Muscle layer of duodenum (tissue), 2 donors: ENCODE measurements at regions not wholly inside any gene's neighbourhood (a gene's known extent, or its start where the extent isn't known, plus 50 kb on each side); places are given as distances from the start of the nearest gene placed in this dataset.

ENCODE experiments used
- H3K27ac ChIP-seq: one replicate; pipeline ENCODE4 v1.7.0; 2013; ENCODE audit warnings: mild to moderate bottlenecking, low read length
- H3K27me3 ChIP-seq: one replicate; pipeline ENCODE4 v1.7.0; 2013; ENCODE audit warnings: low read depth, mild to moderate bottlenecking, control low read depth, low read length
- H3K36me3 ChIP-seq, 2 donors: one replicate each; pipeline ENCODE4 v1.7.0; 2013; ENCODE audit warnings: low read length in 2 of 2, control low read depth in 1 of 2, mild to moderate bottlenecking in 1 of 2; ENCODE audit not compliant: insufficient read depth in 2 of 2, control insufficient read depth in 1 of 2
- H3K4me1 ChIP-seq, 2 donors: one replicate each; pipeline ENCODE4 v1.7.0; 2013; ENCODE audit warnings: low read length in 2 of 2, mild to moderate bottlenecking in 2 of 2, control low read depth in 1 of 2, moderate library complexity in 1 of 2; ENCODE audit not compliant: insufficient read depth in 2 of 2, control insufficient read depth in 1 of 2
- H3K4me3 ChIP-seq, 2 donors: one replicate each; pipeline ENCODE4 v1.7.0; 2013; ENCODE audit warnings: low read length in 2 of 2, low read depth in 1 of 2, mild to moderate bottlenecking in 1 of 2
- H3K9me3 ChIP-seq, 2 donors: one replicate each; pipeline ENCODE4 v1.7.0; 2013; ENCODE audit warnings: low read length in 2 of 2, control low read depth in 1 of 2, mild to moderate bottlenecking in 1 of 2; ENCODE audit not compliant: control insufficient read depth in 1 of 2
- donor health status: healthy.

DNA sequence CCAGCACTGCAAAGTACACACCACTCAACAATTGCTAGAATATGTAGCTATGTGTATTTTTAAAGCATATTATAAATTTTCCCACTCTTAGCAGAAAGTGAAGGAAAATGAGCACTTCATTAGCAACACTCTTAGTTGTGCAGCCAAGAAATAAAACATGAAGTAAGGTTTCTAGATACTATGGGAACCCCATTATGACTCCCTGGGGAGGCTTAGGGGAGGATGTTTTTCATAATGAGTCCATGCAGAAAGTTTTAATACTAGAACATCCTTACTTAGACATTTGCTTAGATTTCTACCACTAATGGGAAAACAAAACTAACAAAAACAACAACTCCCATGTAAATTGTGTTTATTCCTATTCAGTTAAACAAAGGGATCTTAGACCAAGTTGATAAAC lies 148.4 kb upstream of the HDAC9 start:
- no peaks in the 10 kb centered on the region for H3K27me3 ChIP-seq
- H3K27ac ChIP-seq = no peak overlapping the region
- H3K4me3 ChIP-seq = no peak overlapping the region
- no peaks in the 10 kb centered on the region for H3K9me3 ChIP-seq
- no peaks in the 10 kb centered on the region for H3K4me1 ChIP-seq
- H3K36me3 ChIP-seq = no peaks in the 10 kb centered on the region

DNA sequence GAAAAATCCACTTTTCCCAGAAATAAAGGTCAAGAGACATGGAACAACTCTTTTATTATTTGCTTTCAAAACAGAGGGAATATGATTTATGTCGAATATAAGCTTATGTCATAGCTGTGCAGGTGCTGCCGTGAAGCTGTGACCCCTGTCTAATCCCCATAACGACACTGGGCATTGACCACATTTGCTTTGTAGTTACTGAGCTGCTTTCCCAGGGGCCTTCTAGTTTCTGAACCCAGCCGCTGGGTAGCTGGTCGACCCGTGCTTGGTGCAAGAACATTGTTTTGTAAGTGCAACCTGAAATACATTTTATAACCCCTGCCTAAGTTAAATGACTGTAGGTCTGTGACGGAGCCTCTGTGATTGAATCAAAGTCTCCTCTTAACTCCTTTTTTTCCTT lies 144.9 kb upstream of the HDAC9 start:
- H3K4me3 ChIP-seq = no peak overlapping the region
- no peaks in the 10 kb centered on the region for H3K27me3 ChIP-seq
- H3K9me3 ChIP-seq = no peaks in the 10 kb centered on the region
- no peaks in the 10 kb centered on the region for H3K36me3 ChIP-seq
- peaks cover 0 to 3% of the 10 kb centered on the region in 2 donors for H3K4me1 ChIP-seq
- H3K27ac ChIP-seq = no peak overlapping the region

DNA sequence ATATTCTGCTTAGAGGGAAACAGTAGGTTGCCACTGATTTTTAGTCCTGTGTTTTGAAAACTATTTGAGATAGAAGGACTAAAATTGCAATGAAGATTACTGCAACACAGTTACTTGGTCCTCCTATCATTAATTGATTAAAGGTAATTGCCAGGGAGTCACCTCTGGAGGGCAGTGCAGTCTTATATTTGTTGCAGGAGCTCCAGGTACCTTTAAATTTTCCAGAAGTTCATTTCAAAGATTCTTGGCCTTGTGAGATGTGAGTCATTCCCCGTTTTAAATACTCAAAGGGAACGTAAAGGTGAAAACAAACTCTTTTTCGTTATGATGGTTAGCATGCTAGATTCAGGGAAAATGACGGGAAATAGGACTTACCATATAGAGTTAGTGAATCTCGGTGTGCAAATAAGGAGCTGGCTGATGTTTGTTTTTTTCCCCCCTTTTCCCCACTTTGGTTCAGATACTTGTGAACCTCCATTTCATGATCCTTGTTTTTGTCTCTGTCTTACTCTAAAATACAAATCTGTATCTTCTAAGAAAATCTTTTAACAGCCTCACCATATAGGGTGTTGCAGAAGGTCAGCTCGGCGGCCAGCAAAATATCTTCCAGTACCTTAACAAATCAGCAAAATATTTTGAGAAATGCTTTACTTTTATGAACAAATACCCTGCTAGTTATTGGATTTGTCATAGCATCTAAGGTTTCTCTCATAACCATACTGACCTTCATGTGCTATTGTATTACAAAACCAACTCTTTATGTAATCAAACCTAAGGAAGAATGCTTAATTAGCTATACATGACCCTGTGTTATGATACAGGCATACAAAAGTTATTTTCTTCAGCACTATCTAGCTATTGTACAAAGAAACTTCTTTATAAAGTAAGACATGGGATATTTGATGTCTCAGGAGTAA lies 143.0 kb upstream of the HDAC9 start:
- Histone ChIP-seq H3K27ac (no peak overlapping the region), H3K27me3 (no peaks in the 10 kb centered on the region)

DNA sequence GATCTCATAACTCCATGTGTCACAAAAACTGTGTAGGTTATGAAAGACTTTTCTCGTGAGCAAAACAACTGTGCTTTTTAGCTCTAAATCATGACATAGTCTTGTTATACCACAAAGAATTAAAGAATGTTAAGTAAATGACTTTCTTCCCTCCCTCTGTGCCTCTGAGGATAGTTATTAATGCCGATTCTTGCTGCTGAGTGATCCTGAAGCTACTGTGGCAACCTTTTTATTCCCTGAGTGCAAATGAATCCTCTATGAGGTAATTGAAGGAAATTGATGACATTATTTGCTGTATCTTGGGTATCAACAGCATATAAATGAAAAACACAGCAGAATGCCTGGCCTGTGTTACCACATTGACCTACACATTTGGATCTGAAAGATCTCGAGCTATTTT lies 142.2 kb upstream of the HDAC9 start:
- Histone ChIP-seq H3K36me3 (no peaks in the 10 kb centered on the region), H3K27ac (no peak overlapping the region), H3K27me3 (no peaks in the 10 kb centered on the region), H3K4me3 (no peak overlapping the region), H3K9me3 (no peaks in the 10 kb centered on the region), H3K4me1 (peaks cover 0 to 6% of the 10 kb centered on the region in 2 donors)

More for the DNA sequence above, 143.0 kb upstream of the HDAC9 start:
- Histone ChIP-seq H3K9me3 (no peaks in the 10 kb centered on the region), H3K4me3 (no peak overlapping the region), H3K36me3 (no peaks in the 10 kb centered on the region), H3K4me1 (peaks cover 0 to 6% of the 10 kb centered on the region in 2 donors)

DNA sequence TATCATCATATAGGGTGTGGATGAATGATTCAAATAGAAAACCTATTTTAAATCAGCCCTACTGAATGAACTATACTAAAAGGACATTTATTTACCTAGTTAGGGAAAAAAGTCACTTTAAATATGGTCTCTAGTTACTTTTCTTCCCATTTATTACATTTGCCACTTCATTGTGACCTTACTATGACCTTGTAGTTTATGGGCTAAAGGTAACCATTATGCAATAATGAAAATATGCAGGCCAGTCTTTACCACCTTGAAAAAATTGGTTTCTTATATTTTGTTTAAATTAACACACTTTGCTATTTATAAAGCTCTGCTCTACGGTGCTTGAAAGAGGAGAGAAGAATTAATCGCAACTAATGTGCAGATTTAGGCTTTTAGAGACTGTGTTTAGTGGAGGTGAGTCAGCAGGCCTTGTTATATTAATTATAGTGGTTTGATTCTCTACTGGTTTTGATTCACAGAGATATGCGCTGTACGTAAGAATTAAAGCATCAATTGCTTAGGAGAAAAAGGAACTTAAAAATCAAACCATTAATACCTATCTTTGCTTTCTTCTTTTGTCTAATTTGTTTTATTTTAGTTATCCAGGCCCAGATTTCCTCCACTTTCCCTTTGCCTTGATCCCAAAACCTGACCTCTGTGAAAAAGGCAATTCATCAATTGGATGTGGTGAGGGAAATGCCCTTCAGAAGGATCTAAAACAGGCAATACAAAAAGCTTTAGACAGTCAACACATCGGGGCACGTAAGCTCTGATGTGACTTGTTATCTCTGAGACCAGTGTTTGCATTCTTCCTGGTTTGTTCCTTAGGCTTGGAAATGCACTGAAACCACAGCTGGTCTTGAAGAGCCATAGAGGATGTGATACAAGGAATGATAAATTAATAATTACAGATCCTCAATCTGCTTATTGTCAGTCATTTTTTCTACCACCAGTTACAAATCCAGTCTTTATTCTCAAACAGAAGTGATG lies 141.2 kb upstream of the HDAC9 start:
- H3K4me1 ChIP-seq = peaks cover 0 to 6% of the 10 kb centered on the region in 2 donors
- H3K27ac ChIP-seq = no peak overlapping the region
- H3K9me3 ChIP-seq = no peaks in the 10 kb centered on the region
- H3K4me3 ChIP-seq = no peak overlapping the region
- H3K27me3 ChIP-seq = no peaks in the 10 kb centered on the region
- no peaks in the 10 kb centered on the region for H3K36me3 ChIP-seq

DNA sequence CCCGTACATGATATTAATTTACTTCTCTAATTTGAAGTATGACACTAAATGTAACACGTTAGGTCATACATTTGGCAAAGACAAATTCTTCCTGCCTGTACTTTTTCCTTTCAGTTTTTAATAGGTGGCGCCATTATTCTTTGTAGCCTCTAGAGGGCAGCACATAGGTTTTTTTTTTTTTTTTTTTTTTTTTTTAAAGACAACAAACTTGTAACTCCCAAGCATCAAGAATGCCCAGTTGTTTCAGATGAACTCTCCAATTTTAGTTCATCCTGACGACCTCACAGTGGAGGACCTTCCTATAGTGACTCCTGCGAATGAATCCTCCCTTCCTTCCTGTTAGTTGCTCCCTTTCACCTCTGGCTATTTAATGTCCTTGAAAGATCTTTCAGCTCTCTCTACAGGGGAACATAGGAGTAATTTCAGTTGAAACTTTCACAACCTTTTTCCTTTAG lies 139.3 kb upstream of the HDAC9 start:
- Histone ChIP-seq H3K36me3 (no peaks in the 10 kb centered on the region), H3K4me3 (peak overlapping the region in 1 of 2 donors; percentile 1), H3K27ac (no peak overlapping the region), H3K9me3 (no peaks in the 10 kb centered on the region), H3K27me3 (no peaks in the 10 kb centered on the region), H3K4me1 (peaks cover 0 to 6% of the 10 kb centered on the region in 2 donors)

DNA sequence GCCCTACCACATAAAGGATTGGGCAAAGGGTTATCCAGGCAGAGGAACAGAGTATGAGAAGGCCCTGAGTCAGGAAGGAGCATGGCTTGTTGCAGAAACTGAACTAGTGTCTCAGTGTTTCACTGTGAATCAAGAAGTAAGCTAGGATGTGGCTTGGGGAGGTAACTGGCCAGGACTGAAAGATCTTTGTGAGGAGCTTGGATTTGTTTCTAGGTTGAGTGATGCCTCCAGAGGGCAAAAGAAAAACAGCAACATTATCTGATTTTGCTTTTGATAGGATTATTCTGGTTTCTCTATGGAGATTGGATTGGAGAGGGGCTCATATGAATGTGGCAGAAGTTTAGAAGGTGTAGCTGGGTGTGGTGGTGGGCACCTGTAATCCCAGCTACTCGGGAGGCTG lies 137.9 kb upstream of the HDAC9 start:
- Histone ChIP-seq H3K4me3 (no peak overlapping the region), H3K27me3 (no peaks in the 10 kb centered on the region), H3K27ac (no peak overlapping the region), H3K36me3 (no peaks in the 10 kb centered on the region), H3K9me3 (no peaks in the 10 kb centered on the region), H3K4me1 (peaks cover 0 to 6% of the 10 kb centered on the region in 2 donors)

DNA sequence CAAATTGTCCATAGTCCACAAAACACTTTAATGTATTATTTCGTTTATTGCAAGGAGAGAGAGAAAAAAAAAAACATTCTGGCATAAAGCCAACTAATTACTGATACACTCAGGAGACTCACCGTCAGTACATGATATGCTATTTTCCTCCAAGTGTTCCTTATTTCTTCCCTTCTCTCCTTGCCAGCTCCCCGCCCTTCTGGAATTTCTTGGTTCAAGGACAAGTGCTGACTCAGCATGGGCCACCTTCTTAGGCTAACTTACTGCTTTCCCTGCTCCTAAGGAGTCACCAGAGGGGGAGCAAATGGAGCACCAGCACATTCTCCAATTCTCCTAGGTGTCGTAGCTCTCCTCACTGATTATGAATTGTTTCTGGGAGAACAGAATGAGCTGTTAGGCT lies 133.8 kb upstream of the HDAC9 start:
- H3K27ac ChIP-seq = no peak overlapping the region
- no peak overlapping the region for H3K4me3 ChIP-seq
- no peaks in the 10 kb centered on the region for H3K9me3 ChIP-seq
- no peaks in the 10 kb centered on the region for H3K27me3 ChIP-seq
- H3K4me1 ChIP-seq = no peaks in the 10 kb centered on the region
- no peaks in the 10 kb centered on the region for H3K36me3 ChIP-seq

DNA sequence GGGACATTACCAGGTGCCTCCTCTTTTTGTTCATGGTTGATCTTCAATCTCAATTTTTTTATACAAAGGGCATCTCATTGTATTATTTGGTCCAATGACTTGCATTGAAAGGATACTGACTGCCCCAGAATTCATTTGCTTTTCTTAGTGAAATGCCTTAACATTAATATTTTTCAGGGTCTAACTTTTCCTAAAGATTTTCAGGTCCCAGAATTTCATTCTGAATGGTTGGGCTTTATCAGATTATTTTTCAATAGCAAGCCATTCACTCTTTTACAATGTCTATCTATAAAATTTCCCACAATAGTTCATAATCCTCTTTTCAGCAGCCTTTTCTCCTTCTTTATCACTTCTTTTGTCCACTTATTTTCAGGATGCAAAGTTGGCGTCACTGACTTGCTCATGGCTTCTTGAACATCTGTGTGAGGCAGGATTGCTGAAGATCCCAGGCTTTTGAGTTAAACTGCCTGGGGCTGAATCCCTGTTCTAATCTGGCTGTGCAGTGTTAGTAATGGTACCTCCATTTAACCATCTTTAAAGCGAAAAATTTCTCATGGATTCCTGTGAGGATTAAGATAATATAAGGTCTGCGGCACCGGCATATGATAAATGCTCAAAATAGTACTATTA lies 131.7 kb upstream of the HDAC9 start:
- Histone ChIP-seq H3K27ac (no peak overlapping the region), H3K4me1 (no peaks in the 10 kb centered on the region), H3K4me3 (no peak overlapping the region), H3K9me3 (no peaks in the 10 kb centered on the region), H3K36me3 (no peaks in the 10 kb centered on the region), H3K27me3 (no peaks in the 10 kb centered on the region)

DNA sequence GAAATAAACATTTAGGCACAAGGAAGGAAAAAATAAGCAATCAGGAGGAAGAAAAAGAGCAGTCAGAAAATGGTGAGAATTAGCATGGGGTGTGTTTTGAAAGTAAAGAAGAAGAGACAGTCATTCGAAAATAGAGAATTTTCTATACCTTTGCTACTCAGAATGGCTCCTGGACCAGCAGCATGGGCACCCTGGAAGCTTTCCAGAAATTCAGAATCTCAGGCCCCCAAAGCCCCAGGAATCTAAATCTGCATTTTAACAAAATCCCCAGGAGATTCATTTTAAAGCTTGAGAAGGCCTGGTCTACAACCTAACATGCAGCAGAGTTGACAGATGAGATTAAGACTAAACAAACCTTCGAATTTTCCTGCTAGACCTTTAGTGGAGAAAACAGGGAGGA lies 131.2 kb upstream of the HDAC9 start:
- no peaks in the 10 kb centered on the region for H3K36me3 ChIP-seq
- no peak overlapping the region for H3K27ac ChIP-seq
- no peak overlapping the region for H3K4me3 ChIP-seq
- H3K4me1 ChIP-seq = no peaks in the 10 kb centered on the region
- no peaks in the 10 kb centered on the region for H3K9me3 ChIP-seq
- H3K27me3 ChIP-seq = no peaks in the 10 kb centered on the region

DNA sequence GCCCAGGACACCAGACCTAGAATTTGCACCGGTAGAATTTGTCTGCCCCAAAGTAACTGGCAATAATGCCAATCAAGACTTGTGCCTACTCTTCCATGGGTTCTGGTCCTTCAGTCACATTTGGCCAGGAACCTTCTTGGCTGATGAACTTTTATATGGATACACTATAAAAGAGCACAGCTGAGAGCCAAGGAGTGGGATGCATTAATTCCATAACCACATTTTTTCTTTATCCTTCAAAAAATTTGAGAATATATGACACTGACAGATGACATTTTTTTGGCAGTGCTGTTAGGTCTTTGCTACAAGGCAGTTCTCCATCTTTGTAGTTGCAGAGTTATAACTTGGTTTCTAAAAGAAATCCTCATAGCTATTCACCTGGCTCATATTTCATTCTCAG lies 129.2 kb upstream of the HDAC9 start:
- no peaks in the 10 kb centered on the region for H3K36me3 ChIP-seq
- no peaks in the 10 kb centered on the region for H3K4me1 ChIP-seq
- H3K27me3 ChIP-seq = no peaks in the 10 kb centered on the region
- H3K27ac ChIP-seq = no peak overlapping the region
- H3K9me3 ChIP-seq = no peaks in the 10 kb centered on the region
- H3K4me3 ChIP-seq = no peak overlapping the region
